ENCODE measurements at regions not wholly inside any gene's neighbourhood (a gene's known extent, or its start where the extent isn't known, plus 50 kb on each side); places are given as distances from the start of the nearest gene placed in this dataset.

- TF ChIP-seq REST (IDR thresholded peaks at IDR 0.05; ENCODE audit: unreplicated experiment) (no peak), EZH2 (IDR thresholded peaks at IDR 0.05; ENCODE audit: low read depth, unreplicated experiment) (no peak), CREB1 (CRISPR knock-in tag; IDR thresholded peaks at IDR 0.05; ENCODE audit: low read depth) (no peak), ZNF331 (CRISPR knock-in tag; IDR thresholded peaks at IDR 0.05; ENCODE audit: low read depth) (no peak), ZNF114 (CRISPR knock-in tag; IDR thresholded peaks at IDR 0.05) (no peak), STAT1 (IDR thresholded peaks at IDR 0.05; ENCODE audit: unreplicated experiment) (no peak), JUNB (IDR thresholded peaks at IDR 0.05; ENCODE audit: unreplicated experiment) (no peak), CTCF (conservative IDR thresholded peaks at IDR 0.05; ENCODE audit: low read depth in 2 of 2) (no peak), ETS1 (IDR thresholded peaks at IDR 0.05) (no peak)
Measured at GRCh38 chr4:170193496-170193895, 103.7 kb upstream of the AADAT start (continued).

GRCh38 chr4:170190265-170190664, 100.5 kb upstream of the AADAT start:
- H3K27ac ChIP-seq (ENCODE audit: low read depth): no peak overlapping the region
- Mint-ChIP-seq H3K9me3 (peaks cover 2% of the 10 kb centered on the region), H3K4me1 (peaks cover 25% of the 10 kb centered on the region), H3K27me3 (ENCODE audit: insufficient read depth, low read depth, poor library complexity) (peaks cover 15% of the 10 kb centered on the region), H3K36me3 (ENCODE audit: low read depth) (no peaks in the 10 kb centered on the region; the same call in none of the 3 replicates), H3K27ac (no peak overlapping the region), H3K4me3 (no peak overlapping the region)
- H3K79me2 ChIP-seq (replicated peaks; ENCODE audit: insufficient read depth): no peaks in the 10 kb centered on the region
- no peak overlapping the region for H3K4me3 ChIP-seq
- H3K9me2 ChIP-seq (ENCODE audit: insufficient read depth): peaks cover 5% of the 10 kb centered on the region; the same call in 1 of the 2 replicates
- H3F3A ChIP-seq (replicated peaks; ENCODE audit: low read depth): no peaks in the 10 kb centered on the region
- no peak for ATAC-seq
- H3K27me3 ChIP-seq (ENCODE audit: insufficient read depth): no peaks in the 10 kb centered on the region
- H3K4me2 ChIP-seq: no peak overlapping the region
- H3K4me1 ChIP-seq (ENCODE audit: insufficient read depth): peaks cover 15% of the 10 kb centered on the region; the same call in 1 of the 2 replicates
- no peak overlapping the region for H2AFZ ChIP-seq
- no peak for DNase-seq (ENCODE audit: low spot score)
- H4K20me1 ChIP-seq (replicated peaks; ENCODE audit: insufficient read depth): no peaks in the 10 kb centered on the region
- H3K36me3 ChIP-seq (ENCODE audit: insufficient read depth): no peaks in the 10 kb centered on the region
- TF ChIP-seq ZNF462 (CRISPR knock-in tag; IDR thresholded peaks at IDR 0.05): no peak
- no peak for TF ChIP-seq EZH2 (IDR thresholded peaks at IDR 0.05; ENCODE audit: low read depth, unreplicated experiment)
- no peak for TF ChIP-seq CTCF (conservative IDR thresholded peaks at IDR 0.05; ENCODE audit: low read depth in 2 of 2)
- TF ChIP-seq ZNF331 (CRISPR knock-in tag; IDR thresholded peaks at IDR 0.05; ENCODE audit: low read depth): no peak

All from GM23338 (cell line).